Stimulated activated CD8-positive, alpha-beta memory T cell treated with anti-CD3 and anti-CD28 coated beads, Interleukin-4, amount 100 ng/mL, for 48 hours (primary cell): ENCODE measurements at regions not wholly inside any gene's neighbourhood (a gene's known extent, or its start where the extent isn't known, plus 50 kb on each side); places are given as distances from the start of the nearest gene placed in this dataset.
"Not testable (repeated sequence)": the region's sequence is repeated elsewhere in the genome, so short reads cannot be mapped to it uniquely, and the experiment has no call there.

Experiments used
- DNase-seq: peaks from one replicate; pipeline ENCODE4 v3.0.0-alpha.2; 2020

DNA sequence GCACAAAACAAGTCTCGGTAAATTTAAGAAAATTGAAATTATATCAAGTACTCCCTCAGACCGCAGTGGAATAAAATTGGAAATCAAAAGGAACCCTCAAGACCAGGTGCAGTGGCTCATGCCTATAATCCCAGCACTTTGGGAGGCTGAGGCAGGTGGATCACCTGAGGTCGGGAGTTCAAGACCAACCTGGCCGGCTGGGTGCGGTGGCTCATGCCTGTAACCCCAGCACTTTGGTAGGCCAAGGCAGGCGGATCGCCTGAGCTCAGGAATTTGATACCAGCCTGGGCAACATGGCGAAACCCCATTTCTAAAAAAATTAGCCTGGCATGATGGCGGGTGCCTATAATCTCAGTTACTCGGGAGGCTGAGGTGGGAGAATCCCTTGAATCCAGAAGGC, 135.7 kb upstream of the RAG2 start:
- DNase-seq = not testable (repeated sequence)

DNA sequence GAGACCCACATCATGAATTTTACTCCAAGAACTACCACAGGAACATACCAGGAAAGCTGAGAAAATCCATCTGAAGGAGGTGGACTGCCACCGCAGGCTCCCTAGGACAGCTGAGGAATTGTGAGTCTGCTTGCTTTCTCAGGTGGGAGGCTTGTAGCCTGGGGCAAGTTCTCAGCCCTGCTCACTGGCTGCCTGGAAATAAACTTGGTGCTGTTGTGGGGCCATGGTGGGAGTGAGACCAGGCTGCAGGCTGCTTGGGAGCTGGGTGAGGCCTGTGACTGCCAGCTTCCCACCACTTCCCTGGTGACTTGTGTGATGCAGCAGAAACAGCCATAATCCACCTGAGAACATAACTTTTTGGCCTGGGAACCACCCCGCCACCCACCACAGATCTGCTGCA, 132.7 kb upstream of the RAG2 start:
- no peak for DNase-seq

DNA sequence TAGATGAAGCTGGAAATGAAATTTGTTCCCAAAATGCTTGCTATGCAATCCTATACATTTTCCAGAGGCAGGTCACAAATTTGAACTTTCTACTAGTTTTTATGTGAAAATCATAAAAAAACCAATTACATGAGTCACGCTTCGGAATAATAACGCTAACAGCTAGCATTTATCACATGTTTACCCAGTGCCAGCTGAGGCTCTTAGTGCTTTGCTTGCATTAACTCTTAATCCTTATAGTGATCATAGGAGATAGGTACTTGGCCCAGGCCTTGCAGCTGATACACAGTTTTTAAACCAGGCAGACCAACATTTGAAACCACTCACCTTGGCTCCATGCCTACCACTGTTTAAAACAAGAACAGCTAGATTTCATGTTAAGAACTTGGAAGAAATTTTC, 131.8 kb upstream of the RAG2 start:
- DNase-seq = no peak

DNA sequence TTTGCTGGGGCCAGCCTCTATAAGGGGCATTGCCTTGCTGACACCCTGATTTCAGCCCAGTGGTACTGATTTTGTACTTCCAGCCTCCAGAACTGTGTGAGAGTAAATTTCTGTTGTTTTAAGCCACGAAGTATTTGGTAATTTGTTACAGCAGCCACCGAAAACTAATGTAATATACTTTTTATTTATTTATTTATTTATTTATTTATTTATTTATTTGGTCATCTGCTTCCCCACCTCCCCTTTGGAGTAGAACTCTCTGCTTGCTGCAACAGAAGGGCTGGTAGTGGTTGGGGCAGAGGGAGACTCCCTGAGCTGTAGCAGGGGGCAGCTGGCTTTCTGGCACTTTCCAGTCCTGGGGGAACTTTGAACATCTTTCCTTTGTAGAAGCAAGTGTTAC, 128.4 kb upstream of the RAG2 start:
- no peak for DNase-seq

DNA sequence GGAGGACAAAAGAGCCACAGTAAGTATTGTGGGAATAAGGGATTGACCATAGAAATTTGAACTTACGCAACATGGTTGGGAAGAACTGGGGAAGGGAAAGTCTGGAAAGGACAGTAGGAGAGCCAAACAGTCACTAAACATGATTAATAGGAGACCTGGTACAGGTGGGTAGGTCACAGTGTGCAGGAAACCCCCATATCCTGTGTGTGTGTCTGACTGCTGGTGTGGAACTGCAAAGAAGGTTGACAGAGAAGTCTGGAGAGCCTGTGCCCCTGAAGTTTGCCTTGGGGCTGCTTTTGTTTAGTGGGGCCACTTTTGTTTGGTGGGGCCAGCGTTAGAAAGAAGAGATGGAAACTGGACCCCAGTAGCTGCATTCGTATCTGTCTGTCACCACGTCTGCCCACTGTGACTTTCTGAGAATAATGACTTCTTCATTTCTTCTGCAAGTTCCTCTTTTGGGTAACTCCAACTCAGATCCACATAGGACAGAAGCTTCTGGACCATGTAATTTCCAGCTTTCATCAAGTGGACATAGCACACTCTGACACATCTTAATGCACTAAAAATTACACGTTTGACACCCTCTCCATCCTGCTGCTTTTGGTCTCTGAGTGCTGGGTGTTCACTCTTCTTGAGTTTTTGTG, 126.8 kb upstream of the RAG2 start:
- DNase-seq = no peak

DNA sequence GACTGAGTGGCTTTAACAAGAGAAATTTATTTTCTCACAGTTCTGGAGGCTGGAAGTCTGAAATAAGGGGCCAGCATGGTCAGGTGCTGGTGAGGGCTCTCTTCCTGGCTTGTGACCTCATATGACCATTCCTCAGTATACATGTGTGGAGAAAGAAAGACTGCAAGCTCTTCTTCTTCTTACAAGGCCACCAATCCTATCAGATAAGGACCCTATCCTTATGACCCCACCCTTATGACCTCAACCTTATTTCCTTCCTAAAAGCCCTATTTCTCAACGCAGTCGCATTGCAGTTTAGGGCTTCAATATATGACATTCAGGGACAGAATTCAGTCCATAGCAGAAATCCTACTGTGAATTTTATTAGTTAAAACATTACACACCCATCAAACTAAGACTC, 124.4 kb upstream of the RAG2 start:
- DNase-seq = no peak

DNA sequence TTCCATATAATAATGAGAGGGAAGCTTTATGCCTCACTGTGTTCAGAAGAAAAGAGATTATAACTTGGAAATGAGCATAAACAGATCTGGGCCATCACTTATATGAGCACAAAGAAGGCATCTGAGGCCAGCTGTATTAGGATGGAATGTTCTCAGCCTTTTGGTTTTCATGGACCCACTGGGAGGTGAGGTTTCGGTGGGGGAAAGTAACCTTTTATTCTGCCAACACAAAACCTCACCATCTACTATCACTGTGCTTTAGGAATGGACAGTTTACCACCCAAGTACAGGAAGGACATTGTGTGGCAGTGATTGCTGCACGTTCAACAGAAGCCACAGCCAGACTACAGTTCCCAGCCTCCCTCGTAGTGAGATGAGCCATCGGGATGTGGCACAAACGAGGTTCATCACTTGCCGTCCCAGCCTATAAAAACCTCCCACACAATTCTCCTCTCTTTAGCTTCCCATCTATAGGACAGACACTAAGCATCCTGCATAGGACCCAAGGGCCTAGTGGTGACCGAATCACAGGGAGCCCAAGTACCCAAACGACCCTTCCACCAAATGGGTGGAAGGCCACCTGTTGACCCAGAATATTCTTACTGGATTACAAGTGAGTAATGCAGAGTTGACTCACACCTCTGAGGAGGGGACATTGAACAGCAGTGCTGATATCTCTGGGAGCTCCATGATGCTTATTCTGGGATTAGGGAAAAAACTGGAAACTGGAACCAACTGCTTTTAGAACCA, 121.5 kb upstream of the RAG2 start:
- DNase-seq = no peak

DNA sequence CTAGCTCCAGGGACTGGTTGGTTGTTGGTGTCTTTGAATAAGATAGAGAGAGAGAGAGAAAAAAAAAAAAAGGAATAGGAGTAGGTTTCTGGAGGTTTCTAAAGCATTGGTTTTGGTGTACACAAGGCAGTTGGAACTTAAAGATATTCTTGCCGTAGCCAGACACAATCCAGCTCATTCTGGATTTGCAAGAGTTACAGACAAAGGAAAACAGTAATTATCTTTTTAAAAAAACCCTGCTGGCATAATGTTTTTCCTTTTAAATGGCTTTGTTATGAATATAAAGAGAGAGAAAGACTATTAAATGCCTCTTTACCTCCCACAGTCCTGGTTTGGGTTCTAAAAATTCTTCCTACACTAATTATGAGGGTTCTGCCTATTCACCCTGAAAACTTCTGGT, 120.4 kb upstream of the RAG2 start:
- DNase-seq = no peak

DNA sequence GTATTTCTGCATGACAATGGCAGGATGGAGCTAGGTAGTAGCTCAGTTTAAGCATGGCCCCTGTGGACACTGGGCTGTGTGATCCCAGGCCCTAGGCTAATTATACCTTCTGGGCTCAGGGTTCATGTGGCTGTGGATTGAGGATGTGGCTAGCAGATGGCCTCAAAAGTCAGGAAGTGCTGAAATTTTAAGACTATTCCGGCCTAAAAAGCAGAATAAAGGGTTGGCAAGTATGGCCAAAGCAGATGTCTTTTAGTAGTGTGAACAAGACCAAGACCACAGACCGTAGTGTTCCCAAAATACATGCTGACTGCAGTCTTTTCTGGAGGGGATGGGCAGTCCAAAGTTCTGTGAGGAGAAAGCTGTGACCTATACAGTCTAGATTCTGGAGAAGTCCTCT, 115.7 kb upstream of the RAG2 start:
- DNase-seq = no peak

DNA sequence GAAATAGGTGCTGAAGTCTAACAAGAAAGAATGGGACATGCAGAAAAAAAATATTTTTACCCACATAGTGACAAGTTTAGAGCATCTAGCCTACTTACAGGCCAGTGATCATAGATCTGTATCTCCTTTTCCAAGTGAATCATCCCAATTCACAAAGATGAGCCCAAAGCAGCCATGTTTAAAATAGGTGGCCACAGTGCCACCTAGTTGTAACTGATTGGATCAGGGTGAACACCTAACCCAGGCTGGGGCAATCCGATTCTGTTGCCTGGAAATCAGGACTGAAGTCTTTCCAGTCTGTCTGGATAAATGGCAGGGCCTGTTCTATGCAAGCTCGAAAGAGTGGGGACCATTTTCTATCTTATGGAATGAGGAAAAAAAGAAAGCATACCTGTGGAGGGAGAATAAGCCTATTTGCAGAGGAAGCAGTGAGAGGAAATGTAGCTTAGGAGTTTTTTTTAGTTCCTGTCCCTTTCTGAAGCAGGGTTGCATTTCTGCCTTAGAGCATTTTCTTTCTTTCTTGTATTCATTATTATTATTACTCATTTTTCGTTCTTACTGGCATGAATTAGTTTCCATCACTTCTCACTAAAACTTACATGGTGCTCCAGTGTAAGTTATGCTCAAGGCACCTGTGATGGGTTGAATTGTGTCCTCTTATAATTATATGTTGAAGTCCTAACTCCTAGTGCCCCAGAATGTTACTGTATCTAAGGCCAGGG, 113.2 kb upstream of the RAG2 start:
- no peak for DNase-seq
